MV-4-11 (cell line): ENCODE measurements at regions not wholly inside any gene's neighbourhood (a gene's known extent, or its start where the extent isn't known, plus 50 kb on each side); places are given as distances from the start of the nearest gene placed in this dataset.

Experiments
- DNase-seq: peaks from one replicate; lab custom pipeline; 2025; lab: John Stamatoyannopoulos, UW

GRCh38 chr3:76432396-76432795 lies 607.5 kb upstream of the ROBO2 start:
- DNase-seq, result no peak

- DNase-seq, result no peak
Measured at GRCh38 chr3:76436894-76437293, 603.0 kb upstream of the ROBO2 start.

- DNase-seq, result no peak
Measured at GRCh38 chr3:76438971-76439370, 600.9 kb upstream of the ROBO2 start.

GRCh38 chr3:76442374-76442915 lies 597.5 kb upstream of the ROBO2 start:
- DNase-seq, result peak; percentile 22

GRCh38 chr3:76456322-76456721 lies 583.6 kb upstream of the ROBO2 start:
- DNase-seq, result no peak

- no peak for DNase-seq
Measured at GRCh38 chr3:76463501-76463900, 576.4 kb upstream of the ROBO2 start.

- peak; percentile 71 for DNase-seq
Measured at GRCh38 chr3:76470285-76470684, 569.6 kb upstream of the ROBO2 start.

GRCh38 chr3:76474632-76475031 lies 565.3 kb upstream of the ROBO2 start:
- DNase-seq, result no peak

- DNase-seq, result no peak
Measured at GRCh38 chr3:76479161-76479650, 560.7 kb upstream of the ROBO2 start.

GRCh38 chr3:76482510-76482909 lies 557.4 kb upstream of the ROBO2 start:
- DNase-seq, result no peak

GRCh38 chr3:76487446-76487845 lies 552.5 kb upstream of the ROBO2 start:
- no peak for DNase-seq

- peak; percentile 63 for DNase-seq
Measured at GRCh38 chr3:76490064-76490463, 549.8 kb upstream of the ROBO2 start.

- no peak for DNase-seq
Measured at GRCh38 chr3:76495216-76495615, 544.7 kb upstream of the ROBO2 start.

GRCh38 chr3:76497636-76498035 lies 542.3 kb upstream of the ROBO2 start:
- no peak for DNase-seq

- DNase-seq, result no peak
Measured at GRCh38 chr3:76500746-76501275, 539.1 kb upstream of the ROBO2 start.

GRCh38 chr3:76501315-76501714 lies 538.6 kb upstream of the ROBO2 start:
- DNase-seq, result no peak

GRCh38 chr3:76502076-76502475 lies 537.8 kb upstream of the ROBO2 start:
- no peak for DNase-seq

- peak; percentile 61 for DNase-seq
Measured at GRCh38 chr3:76505202-76505845, 534.6 kb upstream of the ROBO2 start.

- DNase-seq, result no peak
Measured at GRCh38 chr3:76509179-76509830, 530.6 kb upstream of the ROBO2 start.

GRCh38 chr3:76514836-76515235 lies 525.1 kb upstream of the ROBO2 start:
- no peak for DNase-seq

- DNase-seq, result no peak
Measured at GRCh38 chr3:76523337-76523736, 516.6 kb upstream of the ROBO2 start.

GRCh38 chr3:76525726-76526125 lies 514.2 kb upstream of the ROBO2 start:
- DNase-seq, result no peak

- no peak for DNase-seq
Measured at GRCh38 chr3:76527773-76528172, 512.1 kb upstream of the ROBO2 start.
